NOMO-1 treated with dmso at 0.1 percent for 144 hours (cell line): ENCODE measurements at regions not wholly inside any gene's neighbourhood (a gene's known extent, or its start where the extent isn't known, plus 50 kb on each side); places are given as distances from the start of the nearest gene placed in this dataset.

ENCODE experiments used
- DNase-seq: peaks from one replicate; lab custom pipeline; 2025; ENCODE audit not compliant: unreplicated experiment; lab: John Stamatoyannopoulos, UW

GRCh38 chr1:4847711-4848110 is 193.3 kb downstream of the AJAP1 start:
- no peak for DNase-seq
